ENCODE measurements at regions not wholly inside any gene's neighbourhood (a gene's known extent, or its start where the extent isn't known, plus 50 kb on each side); places are given as distances from the start of the nearest gene placed in this dataset.
"Not testable (repeated sequence)": the region's sequence is repeated elsewhere in the genome, so short reads cannot be mapped to it uniquely, and the experiment has no call there.

- FAIRE-seq (no peak), DNase-seq (ENCODE audit: insufficient read length) (no peak)
- TF ChIP-seq POLR2A (IDR thresholded peaks at IDR 0.05; ENCODE audit: low read depth, low read length) = no peak
- no peak for TF ChIP-seq POLR2AphosphoS5 (IDR thresholded peaks at IDR 0.05; ENCODE audit: low read depth, low read length)
- no peak for TF ChIP-seq TAF1 (IDR thresholded peaks at IDR 0.05; ENCODE audit: borderline replicate concordance, low read depth, low read length)
Measured at GRCh38 chr12:131363393-131363792, 347.5 kb upstream of the SFSWAP start.

DNA sequence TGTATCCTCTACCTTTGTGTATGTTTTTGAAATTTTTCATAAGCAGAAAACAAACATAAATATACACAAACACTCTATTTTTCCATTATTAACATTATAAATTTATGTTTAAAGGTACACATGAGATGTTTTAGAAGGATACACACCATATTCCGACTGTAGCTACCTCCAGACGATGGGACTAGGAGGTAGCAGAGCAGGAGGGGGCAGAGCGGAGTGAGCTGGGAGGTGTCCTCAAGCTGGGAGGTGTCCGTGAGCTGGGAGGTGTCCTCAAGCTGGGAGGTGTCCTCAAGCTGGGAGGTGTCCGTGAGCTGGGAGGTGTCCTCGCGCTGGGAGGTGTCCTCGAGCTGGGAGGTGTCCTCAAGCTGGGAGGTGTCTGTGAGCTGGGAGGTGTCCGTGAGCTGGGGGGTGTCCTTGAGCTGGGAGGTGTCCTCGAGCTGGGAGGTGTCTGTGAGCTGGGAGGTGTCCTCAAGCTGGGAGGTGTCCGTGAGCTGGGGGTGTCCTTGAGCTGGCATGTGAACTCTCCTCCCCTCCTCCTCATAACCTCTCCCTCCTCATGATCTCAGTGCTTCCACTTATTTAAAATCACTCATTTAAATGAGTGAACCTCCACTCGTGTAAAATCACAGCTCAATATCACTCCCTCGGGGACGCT, 346.9 kb upstream of the SFSWAP start:
- DNase-seq (ENCODE audit: insufficient read length) = no peak
- FAIRE-seq = no peak
- TF ChIP-seq POLR2AphosphoS5 (IDR thresholded peaks at IDR 0.05; ENCODE audit: low read depth, low read length) (no peak), TAF1 (IDR thresholded peaks at IDR 0.05; ENCODE audit: borderline replicate concordance, low read depth, low read length) (no peak), POLR2A (IDR thresholded peaks at IDR 0.05; ENCODE audit: low read depth, low read length) (no peak)

DNA sequence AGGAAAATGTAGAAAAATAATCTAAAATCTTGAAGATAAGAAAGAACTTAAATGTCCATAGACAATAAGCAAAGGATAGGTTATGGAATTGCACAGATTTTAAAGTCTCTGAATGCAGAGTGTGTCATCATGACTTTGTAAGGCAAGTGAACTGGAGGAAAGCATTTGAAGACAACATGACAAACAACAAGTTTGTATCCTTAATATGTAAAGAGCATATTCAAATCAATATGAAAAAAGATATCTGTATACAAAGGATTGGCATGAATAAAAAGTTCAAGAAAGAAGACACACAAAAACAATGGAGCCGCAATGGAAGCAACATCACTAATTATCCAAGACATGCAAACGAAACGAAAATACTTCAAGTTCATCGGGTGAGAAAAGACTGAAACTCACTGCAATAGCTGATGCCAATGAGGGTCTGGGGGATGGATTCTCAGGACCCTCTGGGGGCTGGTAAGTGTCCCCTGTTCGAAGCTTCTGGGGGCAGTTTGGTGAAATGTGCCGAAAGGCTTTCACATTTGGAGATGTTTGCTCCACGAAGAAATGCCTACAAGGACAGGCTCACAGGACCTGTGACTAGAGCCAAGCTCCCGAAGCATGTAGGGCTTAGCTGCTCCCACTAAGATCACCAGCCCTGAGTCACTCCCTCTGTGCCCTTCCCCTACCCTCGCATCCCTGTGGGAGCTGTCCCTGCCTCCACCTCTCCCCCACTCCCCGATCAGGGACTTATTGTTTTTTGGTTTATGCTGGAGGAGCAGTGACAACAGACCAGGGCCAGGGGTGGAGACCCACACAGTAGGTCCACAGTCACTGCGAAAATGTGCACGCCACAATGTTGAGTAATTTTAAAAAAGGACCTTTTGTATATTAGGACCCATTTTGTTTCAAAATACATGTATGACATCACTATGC, 345.7 kb upstream of the SFSWAP start:
- FAIRE-seq (no peak), DNase-seq (ENCODE audit: insufficient read length) (no peak)
- no peak for TF ChIP-seq POLR2A (IDR thresholded peaks at IDR 0.05; ENCODE audit: low read depth, low read length)

GRCh38 chr12:131365821-131366260, 345.0 kb upstream of the SFSWAP start:
- no peak for FAIRE-seq
- TF ChIP-seq TAF1 (IDR thresholded peaks at IDR 0.05; ENCODE audit: borderline replicate concordance, low read depth, low read length) = no peak
- no peak for TF ChIP-seq POLR2AphosphoS5 (IDR thresholded peaks at IDR 0.05; ENCODE audit: low read depth, low read length)
- no peak for TF ChIP-seq POLR2A (IDR thresholded peaks at IDR 0.05; ENCODE audit: low read depth, low read length)

DNA sequence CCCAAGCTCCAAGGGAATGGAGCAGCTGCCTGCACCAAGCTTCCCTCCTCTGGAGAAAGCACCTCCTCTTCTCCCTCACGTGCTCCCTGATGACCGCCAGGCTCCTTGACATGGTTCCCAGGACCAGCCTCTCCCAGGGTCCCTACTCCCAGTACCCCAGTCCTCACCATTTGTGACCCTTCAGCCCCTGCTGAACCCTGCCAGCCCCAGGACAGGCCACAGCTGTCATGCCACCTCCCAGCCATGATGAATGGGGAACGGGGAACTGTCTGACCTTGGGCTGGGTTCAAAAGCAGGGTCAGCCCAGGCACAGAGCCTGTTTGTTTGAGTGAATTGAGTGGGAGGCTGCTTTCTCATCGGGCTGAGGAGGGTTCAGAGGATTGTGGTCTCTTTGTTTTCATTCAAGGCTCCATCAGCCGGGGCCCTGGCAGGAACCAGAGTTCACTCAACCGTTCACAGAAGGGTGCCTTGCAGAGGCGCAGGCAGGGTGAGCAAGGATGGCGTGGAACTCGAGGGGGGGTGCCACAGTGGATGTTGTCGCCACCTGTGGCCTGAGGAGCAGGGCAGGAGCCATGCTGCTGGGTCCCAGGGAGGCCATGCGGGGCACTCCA, 344.5 kb upstream of the SFSWAP start:
- no peak for TF ChIP-seq POLR2AphosphoS5 (IDR thresholded peaks at IDR 0.05; ENCODE audit: low read depth, low read length)
- TF ChIP-seq TAF1 (IDR thresholded peaks at IDR 0.05; ENCODE audit: borderline replicate concordance, low read depth, low read length) = no peak
- TF ChIP-seq POLR2A (IDR thresholded peaks at IDR 0.05; ENCODE audit: low read depth, low read length) = no peak
- FAIRE-seq = no peak

More at GRCh38 chr12:131365821-131366260, 345.0 kb upstream of the SFSWAP start:
- DNase-seq (ENCODE audit: insufficient read length) = no peak

GRCh38 chr12:131367067-131367982, 343.6 kb upstream of the SFSWAP start:
- DNase-seq (ENCODE audit: insufficient read length) = not testable (repeated sequence)

More for the DNA sequence above, 344.5 kb upstream of the SFSWAP start:
- DNase-seq (ENCODE audit: insufficient read length) = no peak

DNA sequence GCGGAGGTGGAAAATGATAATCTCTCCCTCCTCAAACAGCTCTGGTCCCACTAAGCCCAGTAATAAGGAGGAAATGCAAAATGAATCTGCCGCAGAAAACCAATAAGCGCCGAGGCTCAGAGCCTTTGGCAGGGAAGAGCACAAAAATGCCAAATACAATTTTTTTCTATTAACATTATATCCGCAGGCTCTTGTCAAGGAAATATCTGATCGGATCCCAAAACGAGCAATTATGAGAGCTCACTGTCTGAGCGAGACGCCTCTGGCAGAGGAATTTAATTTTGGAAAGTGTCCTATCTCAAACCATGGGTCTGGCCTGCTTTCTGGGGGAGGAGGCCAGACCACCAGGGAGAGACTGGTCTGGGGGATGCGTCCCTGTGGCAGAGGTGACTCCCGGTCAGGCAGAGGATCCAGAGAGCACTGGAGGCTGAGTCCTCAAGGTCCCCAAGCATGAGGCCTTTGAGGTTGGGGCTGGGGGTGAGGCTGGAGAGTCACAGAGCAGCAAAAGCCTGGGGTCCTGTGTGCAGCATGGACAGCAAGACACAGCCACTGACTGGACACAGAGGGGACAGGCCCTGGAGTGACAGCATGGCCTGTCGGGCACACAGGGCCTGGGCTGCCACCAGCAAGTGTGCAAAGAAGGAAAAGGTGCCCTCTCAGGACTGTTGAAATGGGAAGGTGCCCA, 342.8 kb upstream of the SFSWAP start:
- no peak for DNase-seq (ENCODE audit: insufficient read length)
- no peak for FAIRE-seq
- TF ChIP-seq TAF1 (IDR thresholded peaks at IDR 0.05; ENCODE audit: borderline replicate concordance, low read depth, low read length) = no peak
- no peak for TF ChIP-seq POLR2A (IDR thresholded peaks at IDR 0.05; ENCODE audit: low read depth, low read length)
- TF ChIP-seq POLR2AphosphoS5 (IDR thresholded peaks at IDR 0.05; ENCODE audit: low read depth, low read length) = no peak

More at GRCh38 chr12:131367067-131367982, 343.6 kb upstream of the SFSWAP start:
- not testable (repeated sequence) for FAIRE-seq

GRCh38 chr12:131368668-131369071, 342.2 kb upstream of the SFSWAP start:
- TF ChIP-seq TAF1 (IDR thresholded peaks at IDR 0.05; ENCODE audit: borderline replicate concordance, low read depth, low read length) = no peak
- no peak for TF ChIP-seq POLR2A (IDR thresholded peaks at IDR 0.05; ENCODE audit: low read depth, low read length)
- no peak for TF ChIP-seq POLR2AphosphoS5 (IDR thresholded peaks at IDR 0.05; ENCODE audit: low read depth, low read length)
- no peak for FAIRE-seq
- DNase-seq (ENCODE audit: insufficient read length) = no peak

- FAIRE-seq = no peak
- no peak for TF ChIP-seq POLR2A (IDR thresholded peaks at IDR 0.05; ENCODE audit: low read depth, low read length)
- TF ChIP-seq POLR2AphosphoS5 (IDR thresholded peaks at IDR 0.05; ENCODE audit: low read depth, low read length) = no peak
- TF ChIP-seq TAF1 (IDR thresholded peaks at IDR 0.05; ENCODE audit: borderline replicate concordance, low read depth, low read length) = no peak
- no peak for DNase-seq (ENCODE audit: insufficient read length)
Measured at GRCh38 chr12:131369094-131369845, 341.6 kb upstream of the SFSWAP start.

DNA sequence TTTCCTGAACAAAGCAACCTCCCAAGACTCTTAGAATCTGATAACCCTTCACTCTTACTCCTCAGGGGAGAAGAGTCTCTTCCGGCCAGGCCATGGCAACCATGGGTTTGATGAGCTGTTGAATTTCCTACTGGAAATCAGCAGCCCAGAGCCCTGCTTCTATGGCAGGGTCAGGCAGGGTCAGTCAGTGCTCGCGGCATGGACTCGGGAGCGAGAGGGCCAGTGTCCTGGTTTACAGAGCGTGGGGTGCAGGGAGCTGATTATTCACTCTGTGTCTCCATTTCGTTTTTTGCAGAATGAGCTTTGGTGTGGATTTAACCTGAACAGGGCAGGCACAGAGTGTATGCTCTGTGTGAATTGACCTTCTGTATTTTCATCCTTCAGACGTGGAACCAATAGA, 340.6 kb upstream of the SFSWAP start:
- TF ChIP-seq TAF1 (IDR thresholded peaks at IDR 0.05; ENCODE audit: borderline replicate concordance, low read depth, low read length) (no peak), POLR2AphosphoS5 (IDR thresholded peaks at IDR 0.05; ENCODE audit: low read depth, low read length) (no peak), POLR2A (IDR thresholded peaks at IDR 0.05; ENCODE audit: low read depth, low read length) (no peak)
- no peak for FAIRE-seq
- no peak for DNase-seq (ENCODE audit: insufficient read length)

Measured in GM12892 (cell line).